PC-9 (cell line): ENCODE measurements at regions not wholly inside any gene's neighbourhood (a gene's known extent, or its start where the extent isn't known, plus 50 kb on each side); places are given as distances from the start of the nearest gene placed in this dataset.

Source experiments
- BruUV-seq: library from RNA; stranded (reverse); fragments of 400-500 nt; replicated peaks from 2 replicates; lab custom pipeline; 2021; lab: Mats Ljungman, UMichigan
- CTCF ChIA-PET: fragments of 300-600 bp; sonication (Branson Sonifier 250); formaldehyde crosslinking; loops from one replicate; lab custom pipeline; 2022; ENCODE audit warnings: antibody characterized with exemption; lab: Charles Lee
- POLR2A ChIA-PET: fragments of 300-600 bp; sonication (Branson Sonifier 250); formaldehyde crosslinking; loops from one replicate; lab custom pipeline; 2022; ENCODE audit warnings: antibody characterized with exemption; ENCODE audit not compliant: unreplicated experiment; lab: Charles Lee
- DNase-seq, 2 experiments: peaks; one replicate each; pipeline versions ENCODE4 v3.0.0 to v3.0.0-alpha.2; 2015 to 2022; ENCODE audit warnings: mixed read lengths in 1 of 2
- H2AFZ ChIP-seq: fragments of 200-600 bp; sonication (generic); 2 replicates; pipeline ENCODE4 v1.8.1; 2017; ENCODE audit warnings: antibody characterized with exemption
- H3F3A ChIP-seq: fragments of 200-600 bp; sonication (generic); 2 replicates; pipeline ENCODE4 v1.8.1; 2017; ENCODE audit warnings: antibody characterized with exemption, mild to moderate bottlenecking, low read depth; ENCODE audit not compliant: insufficient read depth
- H3K27ac ChIP-seq: fragments of 200-600 bp; sonication (generic); 2 replicates; pipeline ENCODE4 v1.6.1; 2016; ENCODE audit warnings: mixed run types
- H3K27me3 ChIP-seq: fragments of 200-600 bp; sonication (generic); 2 replicates; pipeline ENCODE4 v1.6.1; 2016; ENCODE audit warnings: low read depth, mixed run types; ENCODE audit not compliant: insufficient read depth
- H3K36me3 ChIP-seq: fragments of 200-600 bp; sonication (generic); 2 replicates; pipeline ENCODE4 v1.6.1; 2016; ENCODE audit warnings: low read depth, mixed run types
- H3K4me1 ChIP-seq: fragments of 200-600 bp; sonication (generic); replicated peaks from 2 replicates; pipeline ENCODE4 v1.6.1; 2016; ENCODE audit warnings: mixed run types; ENCODE audit not compliant: insufficient read depth
- H3K4me2 ChIP-seq: fragments of 200-600 bp; sonication (generic); 2 replicates; pipeline ENCODE4 v1.6.1; 2017; ENCODE audit warnings: mixed run types
- H3K4me3 ChIP-seq: fragments of 200-600 bp; sonication (generic); 2 replicates; pipeline ENCODE4 v1.6.1; 2016; ENCODE audit warnings: mixed run types
- H3K79me2 ChIP-seq: fragments of 200-600 bp; sonication (generic); 2 replicates; pipeline ENCODE4 v1.6.1; 2017; ENCODE audit warnings: low read depth, mixed run types
- H3K9me2 ChIP-seq: fragments of 200-600 bp; sonication (generic); 2 replicates; pipeline ENCODE4 v1.8.1; 2017; ENCODE audit warnings: mild to moderate bottlenecking; ENCODE audit not compliant: insufficient read depth
- H3K9me3 ChIP-seq: fragments of 200-600 bp; sonication (generic); 2 replicates; pipeline ENCODE4 v1.8.1; 2016; ENCODE audit warnings: low read depth; ENCODE audit not compliant: insufficient read depth
- H4K20me1 ChIP-seq: fragments of 200-600 bp; sonication (generic); 2 replicates; pipeline ENCODE4 v1.8.1; 2017; ENCODE audit not compliant: insufficient read depth
- EZH2 ChIP-seq: fragments of 200-600 bp; sonication (generic); IDR thresholded peaks from 2 replicates; pipeline ENCODE4 v1.8.0; 2017; ENCODE audit warnings: antibody characterized with exemption, low read depth
- intact Hi-C: fragments of 100-400 bp; cut with micrococcal nuclease; formaldehyde crosslinking; loops from one replicate; pipeline ENCODE4 v1.10.0; 2022; ENCODE audit not compliant: unreplicated experiment
- TF ChIP-seq, protein P1 (sequence below): fragments of 200-600 bp; sonication (generic); conservative IDR thresholded peaks from 2 replicates; pipeline ENCODE4 v1.6.1; 2017; ENCODE audit warnings: mixed run types, antibody characterized with exemption, mild to moderate bottlenecking, moderate library complexity

- DNase-seq, result no peak
- H4K20me1 ChIP-seq, result no peaks in the 10 kb centered on the region
- no peaks in the 10 kb centered on the region for H3K36me3 ChIP-seq
- H3K4me3 ChIP-seq, result no peak overlapping the region
- H3K27me3 ChIP-seq, result no peaks in the 10 kb centered on the region
- TF ChIP-seq EZH2, result no peak
- TF ChIP-seq, protein P1, sequence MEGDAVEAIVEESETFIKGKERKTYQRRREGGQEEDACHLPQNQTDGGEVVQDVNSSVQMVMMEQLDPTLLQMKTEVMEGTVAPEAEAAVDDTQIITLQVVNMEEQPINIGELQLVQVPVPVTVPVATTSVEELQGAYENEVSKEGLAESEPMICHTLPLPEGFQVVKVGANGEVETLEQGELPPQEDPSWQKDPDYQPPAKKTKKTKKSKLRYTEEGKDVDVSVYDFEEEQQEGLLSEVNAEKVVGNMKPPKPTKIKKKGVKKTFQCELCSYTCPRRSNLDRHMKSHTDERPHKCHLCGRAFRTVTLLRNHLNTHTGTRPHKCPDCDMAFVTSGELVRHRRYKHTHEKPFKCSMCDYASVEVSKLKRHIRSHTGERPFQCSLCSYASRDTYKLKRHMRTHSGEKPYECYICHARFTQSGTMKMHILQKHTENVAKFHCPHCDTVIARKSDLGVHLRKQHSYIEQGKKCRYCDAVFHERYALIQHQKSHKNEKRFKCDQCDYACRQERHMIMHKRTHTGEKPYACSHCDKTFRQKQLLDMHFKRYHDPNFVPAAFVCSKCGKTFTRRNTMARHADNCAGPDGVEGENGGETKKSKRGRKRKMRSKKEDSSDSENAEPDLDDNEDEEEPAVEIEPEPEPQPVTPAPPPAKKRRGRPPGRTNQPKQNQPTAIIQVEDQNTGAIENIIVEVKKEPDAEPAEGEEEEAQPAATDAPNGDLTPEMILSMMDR, result no peak
- no peaks in the 10 kb centered on the region for H3K9me3 ChIP-seq
- no peak overlapping the region for H3K27ac ChIP-seq
- CTCF ChIA-PET, result interaction anchor here (0.7 kb wide), 1 partner anchor 723 kb away, joined by 4 read pairs; no protein-coding TSS in a partner anchor
- H3K79me2 ChIP-seq, result no peaks in the 10 kb centered on the region
- no peaks in the 10 kb centered on the region for H3F3A ChIP-seq
- intact Hi-C loops, result no loop called here
- no peaks in the 10 kb centered on the region for H3K9me2 ChIP-seq
- no peak overlapping the region for H3K4me2 ChIP-seq
- POLR2A ChIA-PET, result no interaction called here
- BruUV-seq, result no TSS peak
- H2AFZ ChIP-seq, result no peak overlapping the region
- H3K4me1 ChIP-seq, result no peaks in the 10 kb centered on the region
Observed at GRCh38 chr5:115016646-115017045, 153.1 kb downstream of the TRIM36 start.

DNA sequence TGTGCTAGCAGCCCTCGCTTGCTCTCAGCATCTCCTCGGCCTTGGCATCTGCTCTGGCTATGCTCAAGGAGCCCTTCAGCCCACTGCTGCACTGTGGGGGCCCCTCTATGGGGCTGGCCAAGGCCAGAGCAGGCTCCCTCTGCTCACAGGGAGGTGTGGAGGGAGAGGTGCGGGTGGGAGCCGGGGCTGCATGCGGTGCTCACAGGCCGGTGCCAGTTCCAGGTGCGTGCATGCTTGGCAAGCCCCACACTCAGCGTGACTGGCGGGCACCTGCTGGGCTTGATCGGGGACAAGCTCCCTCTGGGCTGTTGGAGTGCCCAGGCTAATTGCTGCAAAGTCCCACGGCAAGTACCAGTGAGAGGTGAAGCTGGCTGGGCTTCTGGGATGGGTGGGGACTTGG is 170.5 kb downstream of the TRIM36 start:
- no peak overlapping the region for H2AFZ ChIP-seq
- H3K4me3 ChIP-seq, result no peak overlapping the region
- no TSS peak for BruUV-seq
- H3K4me2 ChIP-seq, result no peak overlapping the region
- peaks cover 12% of the 10 kb centered on the region; the same call in 1 of the 2 replicates for H3K27me3 ChIP-seq
- no peak for DNase-seq
- H3K9me2 ChIP-seq, result no peaks in the 10 kb centered on the region
- no peaks in the 10 kb centered on the region for H3F3A ChIP-seq
- intact Hi-C loops, result no loop called here
- TF ChIP-seq, protein P1, result no peak
- TF ChIP-seq EZH2, result no peak
- no peaks in the 10 kb centered on the region for H3K9me3 ChIP-seq
- H3K4me1 ChIP-seq, result no peaks in the 10 kb centered on the region
- H3K79me2 ChIP-seq, result no peaks in the 10 kb centered on the region
- H3K27ac ChIP-seq, result no peak overlapping the region
- no peaks in the 10 kb centered on the region for H4K20me1 ChIP-seq
- ChIA-PET POLR2A (no interaction called here), CTCF (no interaction called here)
- no peaks in the 10 kb centered on the region for H3K36me3 ChIP-seq

DNA sequence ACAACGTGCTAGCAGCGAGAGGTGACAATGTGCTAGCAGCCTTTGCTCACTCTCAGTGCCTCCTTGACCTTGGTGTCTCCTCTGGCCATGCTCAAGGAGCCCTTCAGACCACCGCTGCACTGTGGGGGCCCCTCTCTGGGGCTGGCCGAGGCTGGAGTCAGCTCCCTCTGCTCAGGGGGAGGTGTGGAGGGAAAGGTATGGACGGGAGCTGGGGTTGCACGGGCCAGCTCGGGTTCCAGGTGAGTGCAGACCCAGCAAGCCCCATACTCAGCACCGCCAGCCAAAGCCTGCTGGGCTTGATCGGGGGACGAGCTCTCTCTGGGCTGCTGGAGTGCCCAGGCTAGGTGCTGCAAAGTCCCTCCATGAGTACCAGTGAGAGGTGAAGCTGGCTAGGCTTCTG is 180.2 kb downstream of the TRIM36 start:
- Histone ChIP-seq H3K9me3 (no peaks in the 10 kb centered on the region), H4K20me1 (no peaks in the 10 kb centered on the region), H3K27me3 (peaks cover 8% of the 10 kb centered on the region; the same call in 1 of the 2 replicates), H3K4me3 (no peak overlapping the region), H3K36me3 (no peaks in the 10 kb centered on the region), H3K4me2 (no peak overlapping the region), H3F3A (no peaks in the 10 kb centered on the region), H3K9me2 (no peaks in the 10 kb centered on the region), H3K4me1 (no peaks in the 10 kb centered on the region), H3K27ac (no peak overlapping the region), H3K79me2 (no peaks in the 10 kb centered on the region), H2AFZ (no peak overlapping the region)
- CTCF ChIA-PET, result no interaction called here
- TF ChIP-seq, protein P1, result no peak
- no peak for TF ChIP-seq EZH2
- POLR2A ChIA-PET, result no interaction called here
- intact Hi-C loops, result no loop called here
- DNase-seq, result no peak
- no TSS peak for BruUV-seq
